ENCODE measurements at regions not wholly inside any gene's neighbourhood (a gene's known extent, or its start where the extent isn't known, plus 50 kb on each side); places are given as distances from the start of the nearest gene placed in this dataset.

DNA sequence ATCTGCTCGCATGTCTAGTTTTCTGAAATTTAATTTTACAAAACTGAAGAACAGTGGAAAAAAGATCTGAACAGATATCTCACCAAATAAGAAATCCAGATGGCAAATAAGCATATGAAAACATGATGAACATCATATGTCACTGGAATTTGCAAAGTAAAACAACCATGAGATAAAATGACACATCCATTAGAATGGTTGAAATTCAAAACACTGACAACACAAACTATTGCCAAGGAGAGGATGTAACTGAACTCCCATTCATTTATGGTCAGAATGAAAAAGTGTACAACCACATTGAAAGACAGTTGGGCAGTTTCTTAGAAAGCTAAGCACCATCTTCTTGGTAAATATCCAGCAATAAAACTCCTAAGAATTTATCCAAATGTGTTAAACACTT lies 312.7 kb upstream of the NCAM2 start:
- 95 to 96% methylated on average over 1 of the region's 1 CpG for WGBS, 2 donors
- H3K9me3 ChIP-seq, result no peaks in the 10 kb centered on the region
- H3K4me3 ChIP-seq, result no peak overlapping the region
- ATAC-seq (ENCODE audit: low FRiP score in 2 of 2) (no peak), DNase-seq (no peak)
- no peaks in the 10 kb centered on the region for H3K4me1 ChIP-seq
- no peak overlapping the region for H3K27ac ChIP-seq
- no peaks in the 10 kb centered on the region for H3K27me3 ChIP-seq
- H3K36me3 ChIP-seq, result no peaks in the 10 kb centered on the region
- TF ChIP-seq, protein P1, sequence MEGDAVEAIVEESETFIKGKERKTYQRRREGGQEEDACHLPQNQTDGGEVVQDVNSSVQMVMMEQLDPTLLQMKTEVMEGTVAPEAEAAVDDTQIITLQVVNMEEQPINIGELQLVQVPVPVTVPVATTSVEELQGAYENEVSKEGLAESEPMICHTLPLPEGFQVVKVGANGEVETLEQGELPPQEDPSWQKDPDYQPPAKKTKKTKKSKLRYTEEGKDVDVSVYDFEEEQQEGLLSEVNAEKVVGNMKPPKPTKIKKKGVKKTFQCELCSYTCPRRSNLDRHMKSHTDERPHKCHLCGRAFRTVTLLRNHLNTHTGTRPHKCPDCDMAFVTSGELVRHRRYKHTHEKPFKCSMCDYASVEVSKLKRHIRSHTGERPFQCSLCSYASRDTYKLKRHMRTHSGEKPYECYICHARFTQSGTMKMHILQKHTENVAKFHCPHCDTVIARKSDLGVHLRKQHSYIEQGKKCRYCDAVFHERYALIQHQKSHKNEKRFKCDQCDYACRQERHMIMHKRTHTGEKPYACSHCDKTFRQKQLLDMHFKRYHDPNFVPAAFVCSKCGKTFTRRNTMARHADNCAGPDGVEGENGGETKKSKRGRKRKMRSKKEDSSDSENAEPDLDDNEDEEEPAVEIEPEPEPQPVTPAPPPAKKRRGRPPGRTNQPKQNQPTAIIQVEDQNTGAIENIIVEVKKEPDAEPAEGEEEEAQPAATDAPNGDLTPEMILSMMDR (IDR thresholded peaks at IDR 0.05), result no peak
- no peak for TF ChIP-seq POLR2A (IDR thresholded peaks at IDR 0.05)
- no peak for TF ChIP-seq POLR2AphosphoS5 (IDR thresholded peaks at IDR 0.05)
- TF ChIP-seq EP300 (IDR thresholded peaks at IDR 0.05), result no peak

DNA sequence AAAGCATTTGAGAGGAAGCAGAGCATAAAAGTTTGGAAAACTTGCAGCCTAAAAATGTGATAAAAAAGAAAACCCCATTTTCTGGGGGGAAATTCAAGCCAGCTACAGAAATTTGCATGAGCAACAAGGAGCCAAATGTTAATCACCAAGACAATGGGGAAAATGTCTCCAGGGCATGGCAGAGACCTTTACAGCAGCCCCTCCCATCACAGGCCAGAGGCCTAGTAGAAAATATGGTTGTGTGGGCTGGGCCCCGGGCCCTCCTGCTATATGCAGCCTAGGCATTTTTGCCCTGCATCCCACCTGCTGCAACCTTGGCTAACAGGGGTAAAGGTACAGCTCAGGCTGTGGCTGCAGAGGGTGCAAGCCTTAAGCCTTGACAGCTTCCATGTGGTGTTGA lies 299.6 kb upstream of the NCAM2 start:
- Histone ChIP-seq H3K9me3 (no peaks in the 10 kb centered on the region), H3K36me3 (no peaks in the 10 kb centered on the region), H3K27ac (no peak overlapping the region), H3K4me1 (no peaks in the 10 kb centered on the region), H3K4me3 (no peak overlapping the region), H3K27me3 (no peaks in the 10 kb centered on the region)
- ATAC-seq (ENCODE audit: low FRiP score in 2 of 2), result no peak
- TF ChIP-seq, protein P1 (IDR thresholded peaks at IDR 0.05), result no peak
- no peak for TF ChIP-seq POLR2A (IDR thresholded peaks at IDR 0.05)
- TF ChIP-seq EP300 (IDR thresholded peaks at IDR 0.05), result no peak
- no peak for TF ChIP-seq POLR2AphosphoS5 (IDR thresholded peaks at IDR 0.05)
- no peak for DNase-seq
- 46 to 88% methylated on average over 1 of the region's 1 CpG for WGBS, 2 donors

DNA sequence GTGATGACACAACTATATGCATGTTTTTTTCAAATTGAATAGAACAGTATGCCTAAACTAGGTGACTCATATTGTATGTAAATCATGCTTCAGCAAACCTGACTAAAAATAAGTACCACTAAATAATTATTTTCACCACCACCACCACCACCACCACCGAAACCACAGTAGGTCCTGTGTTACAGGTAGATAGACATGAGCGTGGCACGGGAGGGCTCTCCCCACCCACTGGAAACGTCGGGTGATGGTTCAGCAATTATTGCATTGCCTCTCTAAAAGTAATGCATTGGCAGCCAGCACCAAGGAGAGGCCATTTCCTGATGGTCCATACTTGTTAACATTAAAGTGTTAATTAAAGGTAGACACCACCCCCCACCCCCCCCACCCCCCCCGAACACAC lies 297.0 kb upstream of the NCAM2 start:
- no peaks in the 10 kb centered on the region for H3K9me3 ChIP-seq
- ATAC-seq (ENCODE audit: low FRiP score in 2 of 2) (no peak), DNase-seq (no peak)
- TF ChIP-seq, protein P1 (IDR thresholded peaks at IDR 0.05), result no peak
- TF ChIP-seq POLR2AphosphoS5 (IDR thresholded peaks at IDR 0.05) (no peak), EP300 (IDR thresholded peaks at IDR 0.05) (no peak), POLR2A (IDR thresholded peaks at IDR 0.05) (no peak)
- H3K27ac ChIP-seq, result no peak overlapping the region
- WGBS, 2 donors, result 86 to 92% methylated on average over 6 of the region's 6 CpGs
- H3K27me3 ChIP-seq, result no peaks in the 10 kb centered on the region
- no peaks in the 10 kb centered on the region for H3K4me1 ChIP-seq
- H3K36me3 ChIP-seq, result no peaks in the 10 kb centered on the region
- H3K4me3 ChIP-seq, result no peak overlapping the region

DNA sequence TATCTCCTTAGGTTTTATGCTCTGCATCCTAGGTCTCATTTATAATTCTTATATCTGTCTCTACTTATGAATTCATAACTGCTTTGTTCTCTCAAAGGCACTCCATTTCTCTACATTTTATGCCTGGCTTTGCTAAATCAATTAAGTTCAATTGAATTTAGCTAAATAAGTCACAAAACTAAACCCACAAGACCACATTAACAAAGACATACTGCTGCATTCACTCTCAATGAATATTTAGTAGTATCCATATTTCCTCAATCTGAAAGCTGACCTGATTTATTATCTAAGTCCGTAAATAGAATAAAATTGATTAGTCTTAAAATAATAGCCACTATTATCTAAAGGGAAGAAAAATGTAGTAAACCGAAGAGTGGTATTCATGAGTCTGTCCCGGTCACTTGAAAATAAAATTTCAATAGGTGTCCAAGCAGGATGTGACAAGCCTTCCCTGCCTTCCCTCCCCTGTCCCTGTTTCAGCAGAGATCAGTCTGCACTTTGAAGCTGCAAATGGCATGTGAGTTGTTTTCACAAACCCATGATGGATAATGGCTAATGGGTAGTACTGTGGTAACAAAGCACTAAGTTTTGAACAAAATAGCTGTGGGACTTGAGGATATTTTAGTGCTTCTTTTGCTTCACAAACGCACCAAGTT lies 295.0 kb upstream of the NCAM2 start:
- Histone ChIP-seq H3K4me3 (no peak overlapping the region), H3K27me3 (no peaks in the 10 kb centered on the region), H3K9me3 (no peaks in the 10 kb centered on the region), H3K4me1 (no peaks in the 10 kb centered on the region), H3K36me3 (no peaks in the 10 kb centered on the region), H3K27ac (no peak overlapping the region)
- TF ChIP-seq, protein P1 (IDR thresholded peaks at IDR 0.05), result no peak
- TF ChIP-seq POLR2AphosphoS5 (IDR thresholded peaks at IDR 0.05) (no peak), POLR2A (IDR thresholded peaks at IDR 0.05) (no peak), EP300 (IDR thresholded peaks at IDR 0.05) (no peak)
- no peak for DNase-seq
- 50 to 69% methylated on average over 4 of the region's 4 CpGs for WGBS, 2 donors
- ATAC-seq (ENCODE audit: low FRiP score in 2 of 2), result no peak

DNA sequence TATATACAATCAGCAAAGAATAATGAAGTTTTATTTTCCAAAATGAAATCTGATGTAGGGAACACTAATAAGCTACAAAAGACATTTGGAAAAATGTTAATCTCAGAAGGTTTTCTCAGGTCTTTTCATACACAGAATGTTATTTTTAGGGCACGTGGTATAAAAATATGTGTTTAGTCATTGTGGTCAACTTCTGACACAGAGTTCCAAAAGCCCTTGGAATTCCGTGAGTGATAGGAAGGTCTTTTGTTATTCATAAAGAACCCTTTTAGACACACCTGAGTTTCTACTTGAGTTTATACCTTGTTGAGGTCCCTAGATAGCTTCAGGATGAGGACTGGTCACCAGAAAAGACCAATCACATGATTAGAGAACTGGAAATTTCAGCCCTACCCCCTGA lies 277.6 kb upstream of the NCAM2 start:
- no peak for DNase-seq
- 43 to 56% methylated on average over 2 of the region's 2 CpGs for WGBS, 2 donors
- Histone ChIP-seq H3K36me3 (no peaks in the 10 kb centered on the region), H3K9me3 (no peaks in the 10 kb centered on the region), H3K4me1 (no peaks in the 10 kb centered on the region), H3K27me3 (no peaks in the 10 kb centered on the region), H3K4me3 (no peak overlapping the region), H3K27ac (no peak overlapping the region)
- TF ChIP-seq POLR2A (IDR thresholded peaks at IDR 0.05) (no peak), EP300 (IDR thresholded peaks at IDR 0.05) (no peak), POLR2AphosphoS5 (IDR thresholded peaks at IDR 0.05) (no peak)
- TF ChIP-seq, protein P1 (IDR thresholded peaks at IDR 0.05), result no peak
- ATAC-seq (ENCODE audit: low FRiP score in 2 of 2), result no peak
